ENCODE measurements at regions not wholly inside any gene's neighbourhood (a gene's known extent, or its start where the extent isn't known, plus 50 kb on each side); places are given as distances from the start of the nearest gene placed in this dataset.

- ChIA-PET CTCF (no interaction called here), POLR2A (interaction anchor here (0.6 kb wide), 1 partner anchor 100 kb away, joined by 4 read pairs; no protein-coding TSS in a partner anchor)
- ATAC-seq, result no peak
- no peak overlapping the region for H3K27ac ChIP-seq (ENCODE audit: low read length)
- no peaks in the 10 kb centered on the region for H3K27me3 ChIP-seq (ENCODE audit: control insufficient read depth, insufficient read depth, low read length)
- H3K9me3 ChIP-seq (ENCODE audit: control insufficient read depth, insufficient read depth, low read depth, low read length), result no peaks in the 10 kb centered on the region
- in situ Hi-C loops (cut with HindIII; ENCODE audit: low pct_unique_long_range_greater_than_20kb, low sequenced_read_pairs) (no loop called here), intact Hi-C loops (cut with micrococcal nuclease; ENCODE audit: unreplicated experiment) (no loop called here)
- TF ChIP-seq POLR2AphosphoS5 (IDR thresholded peaks at IDR 0.05; ENCODE audit: low read depth, low read length), result no peak
- no peak for TF ChIP-seq SIN3A (IDR thresholded peaks at IDR 0.05; ENCODE audit: borderline replicate concordance, insufficient read depth, low read depth, low read length)
- TF ChIP-seq REST (IDR thresholded peaks at IDR 0.05; ENCODE audit: insufficient read depth in 1 of 2, low read depth in 2 of 2, low read length in 1 of 2), result no peak
- no peak for TF ChIP-seq CTCF (IDR thresholded peaks at IDR 0.05)
- TF ChIP-seq TCF7L2 (IDR thresholded peaks at IDR 0.05; ENCODE audit: low read depth, low read length), result no peak
- no TSS peak for BruUV-seq (replicated peaks)
- H3K4me1 ChIP-seq (ENCODE audit: control insufficient read depth, insufficient read depth, low read length), result no peaks in the 10 kb centered on the region
- H3K36me3 ChIP-seq (ENCODE audit: control insufficient read depth, insufficient read depth, low read length), result no peaks in the 10 kb centered on the region
- DNase-seq (ENCODE audit: low read depth, low spot score), result no peak
- H3K4me3 ChIP-seq (ENCODE audit: low read depth in 2 of 2, low read length in 2 of 2), result no peak overlapping the region
Measured at GRCh38 chr4:62394766-62395165, 1194.6 kb downstream of the ADGRL3 start.

- H3K36me3 ChIP-seq (ENCODE audit: control insufficient read depth, insufficient read depth, low read length), result no peaks in the 10 kb centered on the region
- TF ChIP-seq REST (IDR thresholded peaks at IDR 0.05; ENCODE audit: insufficient read depth in 1 of 2, low read depth in 2 of 2, low read length in 1 of 2) (no peak), TCF7L2 (IDR thresholded peaks at IDR 0.05; ENCODE audit: low read depth, low read length) (no peak), SIN3A (IDR thresholded peaks at IDR 0.05; ENCODE audit: borderline replicate concordance, insufficient read depth, low read depth, low read length) (no peak), CTCF (IDR thresholded peaks at IDR 0.05) (no peak), POLR2AphosphoS5 (IDR thresholded peaks at IDR 0.05; ENCODE audit: low read depth, low read length) (no peak)
- no peak overlapping the region for H3K27ac ChIP-seq (ENCODE audit: low read length)
- H3K9me3 ChIP-seq (ENCODE audit: control insufficient read depth, insufficient read depth, low read depth, low read length), result no peaks in the 10 kb centered on the region
- no TSS peak for BruUV-seq (replicated peaks)
- H3K4me1 ChIP-seq (ENCODE audit: control insufficient read depth, insufficient read depth, low read length), result no peaks in the 10 kb centered on the region
- ATAC-seq, result no peak
- DNase-seq (ENCODE audit: low read depth, low spot score), result no peak
- CTCF ChIA-PET, result no interaction called here
- in situ Hi-C loops (cut with HindIII; ENCODE audit: low pct_unique_long_range_greater_than_20kb, low sequenced_read_pairs), result no loop called here
- no peaks in the 10 kb centered on the region for H3K27me3 ChIP-seq (ENCODE audit: control insufficient read depth, insufficient read depth, low read length)
- POLR2A ChIA-PET, result no interaction called here
- intact Hi-C loops (cut with micrococcal nuclease; ENCODE audit: unreplicated experiment), result no loop called here
- H3K4me3 ChIP-seq (ENCODE audit: low read depth in 2 of 2, low read length in 2 of 2), result no peak overlapping the region
Measured at GRCh38 chr4:62387808-62388207, 1187.7 kb downstream of the ADGRL3 start.

Measured in Panc1 (cell line).